ENCODE measurements at regions not wholly inside any gene's neighbourhood (a gene's known extent, or its start where the extent isn't known, plus 50 kb on each side); places are given as distances from the start of the nearest gene placed in this dataset.

DNA sequence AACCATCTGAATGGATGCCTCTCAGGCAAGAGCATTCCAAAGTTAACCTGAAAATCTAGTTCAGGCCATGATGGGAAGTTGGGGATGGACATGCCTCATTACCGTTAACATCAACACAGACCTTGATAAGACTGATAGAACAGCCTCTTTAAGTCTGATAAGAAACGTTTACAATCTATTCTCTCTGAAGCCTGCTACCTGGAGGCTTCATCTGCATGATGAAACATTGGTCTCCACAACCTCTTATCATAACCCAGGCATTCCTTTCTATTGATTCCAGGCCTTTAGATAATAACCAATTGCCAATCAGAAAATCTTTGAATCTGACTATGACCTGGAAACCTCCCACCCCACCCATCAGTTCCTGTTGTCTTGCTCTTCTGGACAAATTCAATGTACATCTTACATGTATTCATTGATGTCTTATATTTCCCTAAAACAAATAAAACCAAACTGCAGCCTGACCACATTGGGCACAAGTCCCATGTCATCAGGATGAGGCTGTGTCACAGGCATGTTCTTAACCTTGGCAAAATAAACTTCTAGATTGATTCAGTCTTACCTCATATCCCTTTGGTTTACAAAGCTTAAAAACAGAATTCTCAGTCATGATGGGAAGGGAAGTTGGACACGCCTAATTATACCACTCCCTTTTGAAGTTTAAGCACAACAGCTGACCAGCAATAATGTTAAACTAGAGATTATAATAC is 843.8 kb upstream of the SPRY2 start:
- TF ChIP-seq ZBTB21 (tag by site-specific recombination; IDR thresholded peaks at IDR 0.05) = no peak
- TF ChIP-seq ZNF660 (tag by site-specific recombination; IDR thresholded peaks at IDR 0.05) = no peak
- no peak for TF ChIP-seq HOXC10 (CRISPR knock-in tag; IDR thresholded peaks at IDR 0.05)
- TF ChIP-seq, protein P1, sequence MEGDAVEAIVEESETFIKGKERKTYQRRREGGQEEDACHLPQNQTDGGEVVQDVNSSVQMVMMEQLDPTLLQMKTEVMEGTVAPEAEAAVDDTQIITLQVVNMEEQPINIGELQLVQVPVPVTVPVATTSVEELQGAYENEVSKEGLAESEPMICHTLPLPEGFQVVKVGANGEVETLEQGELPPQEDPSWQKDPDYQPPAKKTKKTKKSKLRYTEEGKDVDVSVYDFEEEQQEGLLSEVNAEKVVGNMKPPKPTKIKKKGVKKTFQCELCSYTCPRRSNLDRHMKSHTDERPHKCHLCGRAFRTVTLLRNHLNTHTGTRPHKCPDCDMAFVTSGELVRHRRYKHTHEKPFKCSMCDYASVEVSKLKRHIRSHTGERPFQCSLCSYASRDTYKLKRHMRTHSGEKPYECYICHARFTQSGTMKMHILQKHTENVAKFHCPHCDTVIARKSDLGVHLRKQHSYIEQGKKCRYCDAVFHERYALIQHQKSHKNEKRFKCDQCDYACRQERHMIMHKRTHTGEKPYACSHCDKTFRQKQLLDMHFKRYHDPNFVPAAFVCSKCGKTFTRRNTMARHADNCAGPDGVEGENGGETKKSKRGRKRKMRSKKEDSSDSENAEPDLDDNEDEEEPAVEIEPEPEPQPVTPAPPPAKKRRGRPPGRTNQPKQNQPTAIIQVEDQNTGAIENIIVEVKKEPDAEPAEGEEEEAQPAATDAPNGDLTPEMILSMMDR (tag by site-specific recombination; IDR thresholded peaks at IDR 0.05) = no peak
